GM23338 (cell line): ENCODE measurements at regions not wholly inside any gene's neighbourhood (a gene's known extent, or its start where the extent isn't known, plus 50 kb on each side); places are given as distances from the start of the nearest gene placed in this dataset.

Experiments
- CREB1 ChIP-seq: fragments of 250-450 bp; sonication (Bioruptor Pico); IDR thresholded peaks from 2 replicates; pipeline ENCODE4 v1.5.0; 2020; ENCODE audit warnings: low read depth, mild to moderate bottlenecking, moderate library complexity
- CTCF ChIP-seq, 2 experiments: fragments of 200-600 bp in 1 of 2; sonication (generic) in 1 of 2; conservative IDR thresholded peaks; 2 replicates each; pipeline versions ENCODE4 v1.5.1 to v1.6.1; 2016 to 2017; ENCODE audit warnings: antibody characterized with exemption in 2 of 2, low read depth in 2 of 2, mild to moderate bottlenecking in 2 of 2, moderate library complexity in 1 of 2
- EZH2 ChIP-seq: fragments of 200-600 bp; sonication (generic); IDR thresholded peaks from one replicate; pipeline ENCODE4 v1.8.0; 2017; ENCODE audit warnings: antibody characterized with exemption, mild to moderate bottlenecking, low read depth; ENCODE audit not compliant: unreplicated experiment
- EZH2phosphoT487 ChIP-seq: fragments of 200-600 bp; sonication (generic); IDR thresholded peaks from one replicate; pipeline ENCODE4 v1.8.1; 2018; ENCODE audit warnings: antibody characterized with exemption; ENCODE audit not compliant: unreplicated experiment
- JUNB ChIP-seq: IDR thresholded peaks from one replicate; pipeline ENCODE4 v1.6.1; 2016; ENCODE audit warnings: antibody characterized with exemption; ENCODE audit not compliant: unreplicated experiment
- POLR2AphosphoS5 ChIP-seq: IDR thresholded peaks from 2 replicates; pipeline ENCODE4 v1.6.1; 2016; ENCODE audit warnings: antibody characterized with exemption, low read depth
- REST ChIP-seq: IDR thresholded peaks from one replicate; pipeline ENCODE4 v1.6.1; 2018; ENCODE audit warnings: antibody characterized with exemption; ENCODE audit not compliant: unreplicated experiment
- STAT1 ChIP-seq: IDR thresholded peaks from one replicate; pipeline ENCODE4 v1.6.1; 2016; ENCODE audit warnings: antibody characterized with exemption; ENCODE audit not compliant: unreplicated experiment
- ZNF114 ChIP-seq: fragments of 250-450 bp; sonication (Bioruptor Pico); IDR thresholded peaks from 2 replicates; pipeline ENCODE4 v1.5.0; 2020; ENCODE audit warnings: mild to moderate bottlenecking, moderate library complexity
- ZNF331 ChIP-seq: fragments of 250-450 bp; sonication (Bioruptor Pico); IDR thresholded peaks from 2 replicates; pipeline ENCODE4 v1.5.0; 2020; ENCODE audit warnings: low read depth, mild to moderate bottlenecking, moderate library complexity
- ZNF462 ChIP-seq: fragments of 250-450 bp; sonication (Bioruptor Pico); IDR thresholded peaks from 2 replicates; pipeline ENCODE4 v1.5.0; 2020; ENCODE audit warnings: mild to moderate bottlenecking, moderate library complexity

- no peak for TF ChIP-seq CTCF (conservative IDR thresholded peaks at IDR 0.05; ENCODE audit: low read depth in 2 of 2)
- TF ChIP-seq EZH2phosphoT487: no peak
- no peak for TF ChIP-seq POLR2AphosphoS5
- TF ChIP-seq REST: no peak
- TF ChIP-seq CREB1 (CRISPR knock-in tag): no peak
- no peak for TF ChIP-seq EZH2
- TF ChIP-seq ZNF114 (CRISPR knock-in tag): no peak
- TF ChIP-seq JUNB: no peak
- no peak for TF ChIP-seq STAT1
- TF ChIP-seq ZNF462 (CRISPR knock-in tag): no peak
- no peak for TF ChIP-seq ZNF331 (CRISPR knock-in tag)
These were observed 207.2 kb upstream of the SLIT2 start for GRCh38 chr4:20044502-20044911.
